ENCODE measurements at regions not wholly inside any gene's neighbourhood (a gene's known extent, or its start where the extent isn't known, plus 50 kb on each side); places are given as distances from the start of the nearest gene placed in this dataset.

GRCh38 chr6:166877906-166878305 is 78.4 kb downstream of the RNASET2 start:
- ATAC-seq (ENCODE audit: low FRiP score in 2 of 2) (no peak), DNase-seq (no peak)
- H3K27ac ChIP-seq: no peak overlapping the region
- H3K4me3 ChIP-seq: no peak overlapping the region
- H3K9me3 ChIP-seq: no peaks in the 10 kb centered on the region
- no peaks in the 10 kb centered on the region for H3K4me1 ChIP-seq
- no peak for TF ChIP-seq EP300 (IDR thresholded peaks at IDR 0.05)
- no peak for TF ChIP-seq POLR2AphosphoS5 (IDR thresholded peaks at IDR 0.05)
- no peak for TF ChIP-seq POLR2A (IDR thresholded peaks at IDR 0.05)
- no peak for TF ChIP-seq CTCF (IDR thresholded peaks at IDR 0.05)
- WGBS, 2 donors: 73 to 81% methylated on average over 2 of the region's 2 CpGs
- H3K27me3 ChIP-seq: no peaks in the 10 kb centered on the region
- no peaks in the 10 kb centered on the region for H3K36me3 ChIP-seq

GRCh38 chr6:166877349-166877748 is 79.0 kb downstream of the RNASET2 start:
- no peak overlapping the region for H3K4me3 ChIP-seq
- no peaks in the 10 kb centered on the region for H3K9me3 ChIP-seq
- WGBS, 2 donors: 91 to 97% methylated on average over 2 of the region's 2 CpGs
- H3K27ac ChIP-seq: no peak overlapping the region
- no peaks in the 10 kb centered on the region for H3K4me1 ChIP-seq
- H3K36me3 ChIP-seq: no peaks in the 10 kb centered on the region
- no peaks in the 10 kb centered on the region for H3K27me3 ChIP-seq
- TF ChIP-seq EP300 (IDR thresholded peaks at IDR 0.05) (no peak), CTCF (IDR thresholded peaks at IDR 0.05) (no peak), POLR2AphosphoS5 (IDR thresholded peaks at IDR 0.05) (no peak), POLR2A (IDR thresholded peaks at IDR 0.05) (no peak)
- ATAC-seq (ENCODE audit: low FRiP score in 2 of 2): no peak
- DNase-seq: no peak

- no peak overlapping the region for H3K27ac ChIP-seq
- 62 to 81% methylated on average over 9 of the region's 9 CpGs for WGBS, 2 donors
- H3K27me3 ChIP-seq: no peaks in the 10 kb centered on the region
- H3K9me3 ChIP-seq: no peaks in the 10 kb centered on the region
- DNase-seq: no peak
- ATAC-seq (ENCODE audit: low FRiP score in 2 of 2): no peak
- H3K36me3 ChIP-seq: no peaks in the 10 kb centered on the region
- H3K4me3 ChIP-seq: no peak overlapping the region
- no peaks in the 10 kb centered on the region for H3K4me1 ChIP-seq
- no peak for TF ChIP-seq POLR2AphosphoS5 (IDR thresholded peaks at IDR 0.05)
- no peak for TF ChIP-seq EP300 (IDR thresholded peaks at IDR 0.05)
- no peak for TF ChIP-seq POLR2A (IDR thresholded peaks at IDR 0.05)
- no peak for TF ChIP-seq CTCF (IDR thresholded peaks at IDR 0.05)
Observed at GRCh38 chr6:166872531-166873009, 83.8 kb downstream of the RNASET2 start.

GRCh38 chr6:166870602-166871208 is 85.6 kb downstream of the RNASET2 start:
- ATAC-seq (ENCODE audit: low FRiP score in 2 of 2) (no peak), DNase-seq (no peak)
- Histone ChIP-seq H3K9me3 (no peaks in the 10 kb centered on the region), H3K36me3 (no peaks in the 10 kb centered on the region), H3K4me1 (no peaks in the 10 kb centered on the region), H3K27me3 (no peaks in the 10 kb centered on the region), H3K27ac (no peak overlapping the region), H3K4me3 (no peak overlapping the region)
- WGBS, 2 donors: 91 to 92% methylated on average over 20 of the region's 20 CpGs
- no peak for TF ChIP-seq CTCF (IDR thresholded peaks at IDR 0.05)
- TF ChIP-seq POLR2A (IDR thresholded peaks at IDR 0.05): no peak
- no peak for TF ChIP-seq EP300 (IDR thresholded peaks at IDR 0.05)
- no peak for TF ChIP-seq POLR2AphosphoS5 (IDR thresholded peaks at IDR 0.05)

Measured in upper lobe of left lung (tissue), 6 donors.